Esophagus squamous epithelium (tissue), 4 donors: ENCODE measurements at regions not wholly inside any gene's neighbourhood (a gene's known extent, or its start where the extent isn't known, plus 50 kb on each side); places are given as distances from the start of the nearest gene placed in this dataset.

Source experiments
- CTCF ChIP-seq, 6 experiments: fragments of 450-650 bp in 4 of 6; fragments of 200-600 bp in 2 of 6; sonication (generic) in 2 of 6; IDR thresholded peaks; one replicate each; pipeline ENCODE4 v1.5.1; 2016 to 2019; ENCODE audit warnings: antibody characterized with exemption in 6 of 6, mild to moderate bottlenecking in 4 of 6, moderate library complexity in 4 of 6
- POLR2A ChIP-seq, 4 donors: fragments of 450-650 bp; IDR thresholded peaks; one replicate each; pipeline ENCODE4 v1.6.1; 2017; ENCODE audit warnings: antibody characterized with exemption in 4 of 4, mild to moderate bottlenecking in 4 of 4, moderate library complexity in 3 of 4

- TF ChIP-seq CTCF (IDR thresholded peaks at IDR 0.05) (no peak), POLR2A (IDR thresholded peaks at IDR 0.05) (no peak)
These were observed 330.8 kb downstream of the PRL start for GRCh38 chr6:21965953-21966539.
